ENCODE measurements at regions not wholly inside any gene's neighbourhood (a gene's known extent, or its start where the extent isn't known, plus 50 kb on each side); places are given as distances from the start of the nearest gene placed in this dataset.

- Histone ChIP-seq H4K91ac (ENCODE audit: insufficient read depth, low read depth, low read length) (no peak overlapping the region), H2BK5ac (ENCODE audit: low read depth, low read length, poor library complexity, severe bottlenecking) (no peak overlapping the region), H3K9me1 (ENCODE audit: insufficient read depth, low read length) (no peaks in the 10 kb centered on the region), H4K5ac (ENCODE audit: low read depth, low read length) (no peak overlapping the region), H2BK15ac (ENCODE audit: low read depth, low read length) (no peak overlapping the region), H3K4ac (ENCODE audit: low read depth, low read length) (no peak overlapping the region), H3K9me3 (ENCODE audit: control insufficient read depth, insufficient read depth, low read length) (no peaks in the 10 kb centered on the region), H3K9ac (ENCODE audit: low read depth, low read length) (no peak overlapping the region), H2AFZ (replicated peaks; ENCODE audit: low read length, poor library complexity) (no peak overlapping the region), H3K4me2 (ENCODE audit: low read depth, low read length) (no peak overlapping the region), H3K14ac (replicated peaks; ENCODE audit: low read depth, low read length) (no peak overlapping the region), H2BK120ac (ENCODE audit: low read depth, low read length) (no peak overlapping the region), H3K4me1 (ENCODE audit: control insufficient read depth, insufficient read depth, low read length) (no peaks in the 10 kb centered on the region), H3K79me1 (ENCODE audit: low read depth in 1 of 2, low read length in 2 of 2) (no peaks in the 10 kb centered on the region), H3K27ac (ENCODE audit: insufficient read depth, low read length) (no peak overlapping the region), H3K56ac (ENCODE audit: extremely low read depth, insufficient read depth, low read length) (no peak overlapping the region), H3K36me3 (ENCODE audit: control insufficient read depth, insufficient read depth, low read length) (no peaks in the 10 kb centered on the region), H2BK20ac (ENCODE audit: low read depth, low read length) (no peak overlapping the region), H3K27me3 (ENCODE audit: control insufficient read depth, insufficient read depth, low read length) (no peaks in the 10 kb centered on the region), H4K8ac (ENCODE audit: low read depth in 2 of 2, low read length in 2 of 2) (no peak overlapping the region), H2AK5ac (ENCODE audit: low read depth, low read length) (no peak overlapping the region), H3K23ac (ENCODE audit: low read depth, low read length) (no peak overlapping the region), H3K18ac (ENCODE audit: low read depth, low read length) (no peak overlapping the region), H3K4me3 (ENCODE audit: insufficient read depth, low read depth, low read length) (no peak overlapping the region), H4K20me1 (ENCODE audit: insufficient read depth, low read length) (no peaks in the 10 kb centered on the region), H2AK9ac (replicated peaks; ENCODE audit: low read depth, low read length, poor library complexity) (no peak overlapping the region)
- BruUV-seq (replicated peaks) = no TSS peak
- ChIA-PET POLR2A (ENCODE audit: unreplicated experiment) (no interaction called here), CTCF (no interaction called here)
- dilution Hi-C loops (cut with HindIII; ENCODE audit: low sequenced_read_pairs, unreplicated experiment) (no loop called here), intact Hi-C loops (cut with micrococcal nuclease) (no loop called here), in situ Hi-C loops (cut with MboI; ENCODE audit: low sequenced_read_pairs) (no loop called here)
- DNase-seq (no peak), ATAC-seq (ENCODE audit: low read depth) (no peak)
- no CpG with 5 or more reads among the region's 4 CpGs for WGBS, 2 experiments (ENCODE audit: extremely low coverage in 2 of 2, insufficient read length in 1 of 2)
- TF ChIP-seq POLR2A (IDR thresholded peaks at IDR 0.05; ENCODE audit: low read depth, low read length) (no peak), CTCF (conservative IDR thresholded peaks at IDR 0.05; ENCODE audit: low read depth, low read length) (no peak), BHLHE40 (IDR thresholded peaks at IDR 0.05; ENCODE audit: low read depth, low read length) (no peak), NFE2L2 (IDR thresholded peaks at IDR 0.05; ENCODE audit: low read depth, low read length) (no peak), MAZ (IDR thresholded peaks at IDR 0.05; ENCODE audit: borderline replicate concordance, low read depth, low read length) (no peak), RFX5 (IDR thresholded peaks at IDR 0.05; ENCODE audit: low read depth, low read length) (no peak), CHD1 (IDR thresholded peaks at IDR 0.05; ENCODE audit: low read depth, low read length) (no peak), RAD21 (IDR thresholded peaks at IDR 0.05; ENCODE audit: low read length) (no peak), RCOR1 (IDR thresholded peaks at IDR 0.05; ENCODE audit: insufficient replicate concordance, low read length) (no peak), FOS (IDR thresholded peaks at IDR 0.05; ENCODE audit: low read depth, low read length) (no peak), CEBPB (IDR thresholded peaks at IDR 0.05; ENCODE audit: low read depth, low read length) (no peak), SMC3 (IDR thresholded peaks at IDR 0.05; ENCODE audit: low read depth, low read length) (no peak), MAFK (IDR thresholded peaks at IDR 0.05; ENCODE audit: low read depth, low read length) (no peak), ELK1 (IDR thresholded peaks at IDR 0.05; ENCODE audit: borderline replicate concordance, low read depth, low read length) (no peak), MXI1 (IDR thresholded peaks at IDR 0.05; ENCODE audit: borderline replicate concordance, low read depth, low read length) (no peak)
- TF ChIP-seq, protein P1, sequence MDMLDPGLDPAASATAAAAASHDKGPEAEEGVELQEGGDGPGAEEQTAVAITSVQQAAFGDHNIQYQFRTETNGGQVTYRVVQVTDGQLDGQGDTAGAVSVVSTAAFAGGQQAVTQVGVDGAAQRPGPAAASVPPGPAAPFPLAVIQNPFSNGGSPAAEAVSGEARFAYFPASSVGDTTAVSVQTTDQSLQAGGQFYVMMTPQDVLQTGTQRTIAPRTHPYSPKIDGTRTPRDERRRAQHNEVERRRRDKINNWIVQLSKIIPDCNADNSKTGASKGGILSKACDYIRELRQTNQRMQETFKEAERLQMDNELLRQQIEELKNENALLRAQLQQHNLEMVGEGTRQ (IDR thresholded peaks at IDR 0.05; ENCODE audit: low read depth, low read length) = no peak
Observed at GRCh38 chr2:125797192-125797591, 858.8 kb upstream of the GYPC start.

Measured in IMR-90 (cell line).